ENCODE measurements at regions not wholly inside any gene's neighbourhood (a gene's known extent, or its start where the extent isn't known, plus 50 kb on each side); places are given as distances from the start of the nearest gene placed in this dataset.
"Not testable (repeated sequence)": the region's sequence is repeated elsewhere in the genome, so short reads cannot be mapped to it uniquely, and the experiment has no call there.

GRCh38 chr21:30030416-30030815 lies 90.6 kb upstream of the GRIK1 start:
- H3K4me1 Mint-ChIP-seq (ENCODE audit: low read depth), result no peaks in the 10 kb centered on the region

GRCh38 chr21:30028537-30028936 lies 88.7 kb upstream of the GRIK1 start:
- Mint-ChIP-seq H3K9me3 (no peaks in the 10 kb centered on the region), H3K4me1 (ENCODE audit: low read depth) (no peaks in the 10 kb centered on the region), H3K36me3 (ENCODE audit: low read depth) (no peaks in the 10 kb centered on the region), H3K27ac (no peak overlapping the region), H3K4me3 (no peak overlapping the region), H3K27me3 (ENCODE audit: insufficient read depth) (no peaks in the 10 kb centered on the region)
- intact Hi-C loops (cut with micrococcal nuclease), result no loop called here
- no peak for DNase-seq (ENCODE audit: low spot score)

More at GRCh38 chr21:30030416-30030815, 90.6 kb upstream of the GRIK1 start:
- Mint-ChIP-seq H3K27ac (no peak overlapping the region), H3K27me3 (ENCODE audit: insufficient read depth) (peaks cover under 1% of the 10 kb centered on the region), H3K4me3 (no peak overlapping the region), H3K36me3 (ENCODE audit: low read depth) (no peaks in the 10 kb centered on the region), H3K9me3 (no peaks in the 10 kb centered on the region)
- intact Hi-C loops (cut with micrococcal nuclease), result no loop called here
- no peak for DNase-seq (ENCODE audit: low spot score)

- intact Hi-C loops (cut with micrococcal nuclease), result no loop called here
- Mint-ChIP-seq H3K36me3 (ENCODE audit: low read depth) (no peaks in the 10 kb centered on the region), H3K9me3 (no peaks in the 10 kb centered on the region), H3K27ac (no peak overlapping the region), H3K4me3 (no peak overlapping the region), H3K27me3 (ENCODE audit: insufficient read depth) (no peaks in the 10 kb centered on the region), H3K4me1 (ENCODE audit: low read depth) (no peaks in the 10 kb centered on the region)
- no peak for DNase-seq (ENCODE audit: low spot score)
Measured at GRCh38 chr21:30027986-30028385, 88.2 kb upstream of the GRIK1 start.

- H3K4me1 Mint-ChIP-seq (ENCODE audit: low read depth); intact Hi-C loops (cut with micrococcal nuclease); H3K27ac Mint-ChIP-seq; H3K9me3 Mint-ChIP-seq; H3K4me3 Mint-ChIP-seq; H3K27me3 Mint-ChIP-seq (ENCODE audit: insufficient read depth); H3K36me3 Mint-ChIP-seq (ENCODE audit: low read depth); DNase-seq (ENCODE audit: low spot score): not testable (repeated sequence)
Measured at GRCh38 chr21:30023056-30023455, 83.3 kb upstream of the GRIK1 start.

- H3K36me3 Mint-ChIP-seq (ENCODE audit: low read depth), result no peaks in the 10 kb centered on the region
- no peaks in the 10 kb centered on the region for H3K4me1 Mint-ChIP-seq (ENCODE audit: low read depth)
- H3K27ac Mint-ChIP-seq, result no peak overlapping the region
- H3K27me3 Mint-ChIP-seq (ENCODE audit: insufficient read depth), result no peaks in the 10 kb centered on the region
- H3K9me3 Mint-ChIP-seq, result peaks cover 6% of the 10 kb centered on the region
- H3K4me3 Mint-ChIP-seq, result no peak overlapping the region
- intact Hi-C loops (cut with micrococcal nuclease), result no loop called here
- no peak for DNase-seq (ENCODE audit: low spot score)
Measured at GRCh38 chr21:30014886-30015285, 75.1 kb upstream of the GRIK1 start.

- DNase-seq (ENCODE audit: low spot score), result no peak
- Mint-ChIP-seq H3K27ac (no peak overlapping the region), H3K36me3 (ENCODE audit: low read depth) (no peaks in the 10 kb centered on the region), H3K4me3 (no peak overlapping the region), H3K4me1 (ENCODE audit: low read depth) (no peaks in the 10 kb centered on the region), H3K27me3 (ENCODE audit: insufficient read depth) (no peaks in the 10 kb centered on the region), H3K9me3 (no peaks in the 10 kb centered on the region)
- intact Hi-C loops (cut with micrococcal nuclease), result no loop called here
Measured at GRCh38 chr21:29991624-29992023, 51.8 kb upstream of the GRIK1 start.

- no peaks in the 10 kb centered on the region for H3K27me3 Mint-ChIP-seq (ENCODE audit: insufficient read depth)
- no peak overlapping the region for H3K4me3 Mint-ChIP-seq
- H3K4me1 Mint-ChIP-seq (ENCODE audit: low read depth), result no peaks in the 10 kb centered on the region
- no peaks in the 10 kb centered on the region for H3K9me3 Mint-ChIP-seq
- no peak for DNase-seq (ENCODE audit: low spot score)
- no peak overlapping the region for H3K27ac Mint-ChIP-seq
- intact Hi-C loops (cut with micrococcal nuclease), result no loop called here
- no peaks in the 10 kb centered on the region for H3K36me3 Mint-ChIP-seq (ENCODE audit: low read depth)
Measured at GRCh38 chr21:29989634-29990234, 49.9 kb upstream of the GRIK1 start.
